ENCODE measurements at regions not wholly inside any gene's neighbourhood (a gene's known extent, or its start where the extent isn't known, plus 50 kb on each side); places are given as distances from the start of the nearest gene placed in this dataset.
"Not testable (repeated sequence)": the region's sequence is repeated elsewhere in the genome, so short reads cannot be mapped to it uniquely, and the experiment has no call there.

- Mint-ChIP-seq H3K36me3 (ENCODE audit: low read depth) (no peaks in the 10 kb centered on the region), H3K9me3 (no peaks in the 10 kb centered on the region), H3K4me1 (no peaks in the 10 kb centered on the region), H3K27me3 (ENCODE audit: low read depth) (peaks cover 4% of the 10 kb centered on the region), H3K4me3 (no peak overlapping the region), H3K27ac (no peak overlapping the region)
- TF ChIP-seq, protein P1, sequence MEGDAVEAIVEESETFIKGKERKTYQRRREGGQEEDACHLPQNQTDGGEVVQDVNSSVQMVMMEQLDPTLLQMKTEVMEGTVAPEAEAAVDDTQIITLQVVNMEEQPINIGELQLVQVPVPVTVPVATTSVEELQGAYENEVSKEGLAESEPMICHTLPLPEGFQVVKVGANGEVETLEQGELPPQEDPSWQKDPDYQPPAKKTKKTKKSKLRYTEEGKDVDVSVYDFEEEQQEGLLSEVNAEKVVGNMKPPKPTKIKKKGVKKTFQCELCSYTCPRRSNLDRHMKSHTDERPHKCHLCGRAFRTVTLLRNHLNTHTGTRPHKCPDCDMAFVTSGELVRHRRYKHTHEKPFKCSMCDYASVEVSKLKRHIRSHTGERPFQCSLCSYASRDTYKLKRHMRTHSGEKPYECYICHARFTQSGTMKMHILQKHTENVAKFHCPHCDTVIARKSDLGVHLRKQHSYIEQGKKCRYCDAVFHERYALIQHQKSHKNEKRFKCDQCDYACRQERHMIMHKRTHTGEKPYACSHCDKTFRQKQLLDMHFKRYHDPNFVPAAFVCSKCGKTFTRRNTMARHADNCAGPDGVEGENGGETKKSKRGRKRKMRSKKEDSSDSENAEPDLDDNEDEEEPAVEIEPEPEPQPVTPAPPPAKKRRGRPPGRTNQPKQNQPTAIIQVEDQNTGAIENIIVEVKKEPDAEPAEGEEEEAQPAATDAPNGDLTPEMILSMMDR (IDR thresholded peaks at IDR 0.05; ENCODE audit: unreplicated experiment in 3 of 3): no peak
These were observed 348.9 kb downstream of the NKX6-1 start for GRCh38 chr4:84150177-84150576.

- Mint-ChIP-seq H3K4me1 (no peaks in the 10 kb centered on the region), H3K27me3 (ENCODE audit: low read depth) (no peaks in the 10 kb centered on the region), H3K4me3 (no peak overlapping the region), H3K27ac (no peak overlapping the region), H3K36me3 (ENCODE audit: low read depth) (no peaks in the 10 kb centered on the region), H3K9me3 (no peaks in the 10 kb centered on the region)
- TF ChIP-seq, protein P1 (IDR thresholded peaks at IDR 0.05; ENCODE audit: unreplicated experiment in 3 of 3): no peak
These were observed 351.3 kb downstream of the NKX6-1 start for GRCh38 chr4:84147831-84148230.

GRCh38 chr4:84146300-84146959, 352.7 kb downstream of the NKX6-1 start:
- no peaks in the 10 kb centered on the region for H3K9me3 Mint-ChIP-seq
- TF ChIP-seq, protein P1 (IDR thresholded peaks at IDR 0.05; ENCODE audit: unreplicated experiment in 3 of 3): no peak
- H3K36me3 Mint-ChIP-seq (ENCODE audit: low read depth): no peaks in the 10 kb centered on the region
- H3K4me3 Mint-ChIP-seq: no peak overlapping the region
- H3K27ac Mint-ChIP-seq: no peak overlapping the region
- no peaks in the 10 kb centered on the region for H3K27me3 Mint-ChIP-seq (ENCODE audit: low read depth)
- H3K4me1 Mint-ChIP-seq: no peaks in the 10 kb centered on the region

GRCh38 chr4:84145176-84145575, 353.9 kb downstream of the NKX6-1 start:
- H3K9me3 Mint-ChIP-seq: no peaks in the 10 kb centered on the region

GRCh38 chr4:84126911-84127310, 372.2 kb downstream of the NKX6-1 start:
- not testable (repeated sequence) for H3K4me1 Mint-ChIP-seq; H3K9me3 Mint-ChIP-seq; H3K36me3 Mint-ChIP-seq (ENCODE audit: low read depth); H3K27me3 Mint-ChIP-seq (ENCODE audit: low read depth)
- Mint-ChIP-seq H3K27ac (peak overlapping the region in 1 of 3 experiments; percentile 17), H3K4me3 (peak overlapping the region in 2 of 3 experiments; percentile 46 to 70)

More at GRCh38 chr4:84145176-84145575, 353.9 kb downstream of the NKX6-1 start:
- no peaks in the 10 kb centered on the region for H3K36me3 Mint-ChIP-seq (ENCODE audit: low read depth)
- H3K27ac Mint-ChIP-seq: no peak overlapping the region
- H3K27me3 Mint-ChIP-seq (ENCODE audit: low read depth): no peaks in the 10 kb centered on the region
- TF ChIP-seq, protein P1 (IDR thresholded peaks at IDR 0.05; ENCODE audit: unreplicated experiment in 3 of 3): no peak
- no peaks in the 10 kb centered on the region for H3K4me1 Mint-ChIP-seq
- no peak overlapping the region for H3K4me3 Mint-ChIP-seq

DNA sequence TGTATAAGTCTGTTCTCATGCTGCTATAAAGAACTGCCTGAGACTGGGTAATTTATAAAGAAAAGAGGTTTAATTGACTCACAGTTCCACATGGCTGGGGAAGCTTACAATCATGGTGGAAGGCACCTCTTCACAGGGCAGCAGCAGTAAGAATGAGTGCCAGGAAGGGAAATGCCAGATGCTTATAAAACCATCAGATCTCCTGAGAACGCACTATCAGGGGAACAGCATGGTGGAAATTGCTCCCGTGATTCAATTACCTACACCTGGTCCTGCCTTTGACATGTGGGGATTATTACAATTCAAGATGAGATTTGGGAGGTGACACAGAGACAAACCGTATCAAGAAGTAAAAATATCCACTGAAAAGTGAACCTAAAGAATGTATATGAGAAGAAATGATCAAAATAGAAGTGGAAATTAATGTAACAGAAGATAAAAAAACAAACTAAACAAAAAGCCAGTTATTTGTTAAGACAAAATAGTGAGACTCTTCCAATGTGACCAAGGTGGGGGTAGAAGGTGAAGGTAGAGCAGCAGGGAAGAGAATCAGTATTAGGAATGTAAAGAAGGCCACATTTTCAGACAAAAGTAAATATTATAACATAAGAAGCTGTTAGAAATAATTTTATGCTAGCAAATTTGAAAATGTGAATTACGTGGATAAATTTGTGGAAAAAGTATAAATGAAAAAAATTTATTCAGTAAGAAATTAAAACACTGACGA, 372.9 kb downstream of the NKX6-1 start:
- Mint-ChIP-seq H3K9me3 (peaks cover 3% of the 10 kb centered on the region), H3K27me3 (ENCODE audit: low read depth) (no peaks in the 10 kb centered on the region), H3K27ac (no peak overlapping the region), H3K4me1 (no peaks in the 10 kb centered on the region), H3K36me3 (ENCODE audit: low read depth) (no peaks in the 10 kb centered on the region), H3K4me3 (peak overlapping the region in 2 of 3 experiments; percentile 46 to 70)
- TF ChIP-seq, protein P1 (IDR thresholded peaks at IDR 0.05; ENCODE audit: unreplicated experiment in 3 of 3): no peak
